ENCODE measurements at regions not wholly inside any gene's neighbourhood (a gene's known extent, or its start where the extent isn't known, plus 50 kb on each side); places are given as distances from the start of the nearest gene placed in this dataset.

DNA sequence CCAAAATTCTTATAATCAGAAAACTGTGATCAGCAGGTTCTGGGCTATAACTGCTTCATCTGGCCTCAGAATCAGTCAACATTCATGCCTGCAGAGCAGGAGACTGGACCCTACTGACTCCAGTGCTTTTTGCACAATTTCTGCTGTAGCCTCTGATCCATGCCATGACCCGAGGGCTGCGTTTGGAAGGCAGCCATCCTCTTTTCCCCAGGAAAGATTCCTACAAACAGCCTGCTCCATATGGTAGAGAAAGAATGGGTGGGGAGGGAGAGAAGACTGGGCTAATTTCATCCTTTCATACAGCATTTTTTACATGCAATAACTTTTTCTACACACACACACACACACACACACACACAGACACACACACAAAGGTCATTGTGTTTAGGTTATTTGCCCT, 133.0 kb upstream of the MMADHC start:
- H3K14ac ChIP-seq (ENCODE audit: insufficient read depth, low read length), result no peak overlapping the region
- H3K9me3 Mint-ChIP-seq, result no peaks in the 10 kb centered on the region; a peak in 1 of 5 replicates
- no peak overlapping the region for H2BK5ac ChIP-seq (ENCODE audit: insufficient read length, low read length)

More for the DNA sequence above, 133.0 kb upstream of the MMADHC start:
- TF ChIP-seq, protein P1, sequence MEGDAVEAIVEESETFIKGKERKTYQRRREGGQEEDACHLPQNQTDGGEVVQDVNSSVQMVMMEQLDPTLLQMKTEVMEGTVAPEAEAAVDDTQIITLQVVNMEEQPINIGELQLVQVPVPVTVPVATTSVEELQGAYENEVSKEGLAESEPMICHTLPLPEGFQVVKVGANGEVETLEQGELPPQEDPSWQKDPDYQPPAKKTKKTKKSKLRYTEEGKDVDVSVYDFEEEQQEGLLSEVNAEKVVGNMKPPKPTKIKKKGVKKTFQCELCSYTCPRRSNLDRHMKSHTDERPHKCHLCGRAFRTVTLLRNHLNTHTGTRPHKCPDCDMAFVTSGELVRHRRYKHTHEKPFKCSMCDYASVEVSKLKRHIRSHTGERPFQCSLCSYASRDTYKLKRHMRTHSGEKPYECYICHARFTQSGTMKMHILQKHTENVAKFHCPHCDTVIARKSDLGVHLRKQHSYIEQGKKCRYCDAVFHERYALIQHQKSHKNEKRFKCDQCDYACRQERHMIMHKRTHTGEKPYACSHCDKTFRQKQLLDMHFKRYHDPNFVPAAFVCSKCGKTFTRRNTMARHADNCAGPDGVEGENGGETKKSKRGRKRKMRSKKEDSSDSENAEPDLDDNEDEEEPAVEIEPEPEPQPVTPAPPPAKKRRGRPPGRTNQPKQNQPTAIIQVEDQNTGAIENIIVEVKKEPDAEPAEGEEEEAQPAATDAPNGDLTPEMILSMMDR (conservative IDR thresholded peaks at IDR 0.05), result no peak
- H4K8ac ChIP-seq (replicated peaks; ENCODE audit: insufficient read length, low read depth, low read length), result no peak overlapping the region
- H3K27ac ChIP-seq (ENCODE audit: insufficient read length, low read depth, low read length), result no peak overlapping the region
- H3K4me3 Mint-ChIP-seq, result no peak overlapping the region
- no peak overlapping the region for H3K56ac ChIP-seq (ENCODE audit: insufficient read length, low read depth, low read length)
- H4K5ac ChIP-seq (ENCODE audit: insufficient read length, low read depth, low read length), result no peak overlapping the region
- DNase-seq, result no peak
- H3K23me2 ChIP-seq (ENCODE audit: insufficient read length, low read depth, low read length, poor library complexity, severe bottlenecking), result no peaks in the 10 kb centered on the region
- H2AFZ ChIP-seq (ENCODE audit: low read length), result no peak overlapping the region
- no peaks in the 10 kb centered on the region for H4K20me1 ChIP-seq (ENCODE audit: control insufficient read depth, insufficient read depth, insufficient read length)
- H3K23ac ChIP-seq (ENCODE audit: insufficient read length, low read depth, low read length), result no peak overlapping the region
- H3K18ac ChIP-seq (ENCODE audit: insufficient read length, low read depth, low read length), result no peak overlapping the region
- H3K27me3 Mint-ChIP-seq (ENCODE audit: low read depth), result no peaks in the 10 kb centered on the region
- no peaks in the 10 kb centered on the region; the same call in 1 of the 2 replicates for H3K4me1 ChIP-seq (ENCODE audit: insufficient read depth, low read length)
- H4K91ac ChIP-seq (ENCODE audit: insufficient read length, low read depth, low read length), result no peak overlapping the region
- H3K36me3 Mint-ChIP-seq (ENCODE audit: insufficient read depth in 1 of 3, low read depth in 3 of 3), result no peaks in the 10 kb centered on the region
- no peak overlapping the region for H3T11ph ChIP-seq (ENCODE audit: low read length)
- no peak overlapping the region for H3K4ac ChIP-seq (ENCODE audit: low read depth, low read length)
- no CpG with 5 or more reads among the region's 2 CpGs for WGBS (ENCODE audit: extremely low coverage, insufficient read length, low lambda C conversion rate)
- no peak overlapping the region for H2AK5ac ChIP-seq (ENCODE audit: insufficient read length, low read length)
- peaks cover 12 to 13% of the 10 kb centered on the region in 2 experiments for H3K4me1 Mint-ChIP-seq
- no peaks in the 10 kb centered on the region for H3K9me3 ChIP-seq (ENCODE audit: control insufficient read depth, low read depth, low read length)
- no peak overlapping the region for H2BK15ac ChIP-seq (ENCODE audit: low read depth, low read length)
- no peak overlapping the region for H2BK120ac ChIP-seq (ENCODE audit: low read depth, low read length, poor library complexity, severe bottlenecking)
- no peaks in the 10 kb centered on the region for H3K27me3 ChIP-seq (ENCODE audit: insufficient read depth, low read length)
- no peak overlapping the region for H2BK12ac ChIP-seq (ENCODE audit: insufficient read length, low read depth, low read length)
- H3K79me2 ChIP-seq (ENCODE audit: insufficient read depth, low read length), result no peaks in the 10 kb centered on the region
- no peak overlapping the region for H3K4me2 ChIP-seq (ENCODE audit: insufficient read depth, insufficient read length, low read length)
- no peaks in the 10 kb centered on the region for H3K79me1 ChIP-seq (ENCODE audit: insufficient read depth, low read depth, low read length, poor library complexity, severe bottlenecking)
- no peak overlapping the region for H3K27ac Mint-ChIP-seq
- H2BK20ac ChIP-seq (ENCODE audit: low read depth, low read length, poor library complexity, severe bottlenecking), result no peak overlapping the region
- no peak overlapping the region for H3K9ac ChIP-seq (ENCODE audit: extremely low read depth, insufficient read length, low read length)
